Aorta (tissue), 5 donors: ENCODE measurements at regions not wholly inside any gene's neighbourhood (a gene's known extent, or its start where the extent isn't known, plus 50 kb on each side); places are given as distances from the start of the nearest gene placed in this dataset.

Experiments used
- ATAC-seq: fragments of 200-7000 bp; cut with Tn5 transposase; one replicate; pipeline ENCODE4 v1.9.1; 2022; ENCODE audit warnings: moderate library complexity; ENCODE audit not compliant: low FRiP score
- DNase-seq, 2 donors: peaks; one replicate each; pipeline ENCODE4 v3.0.0-alpha.2; 2020
- H3K27ac ChIP-seq, 2 donors: one replicate each; pipeline ENCODE4 v1.5.1; 2013; ENCODE audit warnings: low read length in 2 of 2, mild to moderate bottlenecking in 2 of 2, moderate library complexity in 2 of 2, control low read depth in 1 of 2, inconsistent platforms in 1 of 2, low read depth in 1 of 2
- H3K27me3 ChIP-seq, 2 donors: one replicate each; pipeline ENCODE4 v1.6.1; 2013; ENCODE audit warnings: control low read depth in 1 of 2, low read length in 1 of 2, mild to moderate bottlenecking in 1 of 2, moderate library complexity in 1 of 2; ENCODE audit not compliant: insufficient read depth in 2 of 2, control insufficient read depth in 1 of 2
- H3K36me3 ChIP-seq, 2 donors: one replicate each; pipeline ENCODE4 v1.6.1; 2013; ENCODE audit warnings: control low read depth in 1 of 2, low read length in 1 of 2, mild to moderate bottlenecking in 1 of 2; ENCODE audit not compliant: insufficient read depth in 2 of 2, control insufficient read depth in 1 of 2
- H3K4me1 ChIP-seq, 2 donors: one replicate each; pipeline ENCODE4 v1.6.1; 2013; ENCODE audit warnings: low read length in 2 of 2, control low read depth in 1 of 2, mild to moderate bottlenecking in 1 of 2, moderate library complexity in 1 of 2; ENCODE audit not compliant: insufficient read depth in 2 of 2, control insufficient read depth in 1 of 2
- H3K4me3 ChIP-seq, 2 donors: one replicate each; pipeline ENCODE4 v1.5.1; 2013; ENCODE audit warnings: low read length in 2 of 2, control low read depth in 1 of 2, mild to moderate bottlenecking in 1 of 2
- H3K9me3 ChIP-seq: one replicate; pipeline ENCODE4 v1.6.1; 2013; ENCODE audit warnings: mild to moderate bottlenecking, low read length; ENCODE audit not compliant: control insufficient read depth
- WGBS, 2 donors: extraction: QIAGEN DNeasy Blood & Tissue Kit; methylation state at CpG; one replicate each; pipeline ENCODE4 v1.1.7; 2013; 5-methylcytosine and 5-hydroxymethylcytosine counted together
- intact Hi-C, 2 donors: fragments of 100-400 bp; cut with DNase I; formaldehyde crosslinking; loops; one replicate each; pipeline versions ENCODE4 v1.14.2 to v1.15.0; 2022
- donor health status: healthy with polysubstance abuse.
- donor health status: Bipolar disorder and iron deficiency.
- donor health status: DM: no; HTN: no; CAD: no.
- donor health status: DM: no; HTN: no; CAD: no.
- donor health status: DM: yes; HTN: yes; CAD: no.

GRCh38 chr4:57865264-57865663 lies 755.1 kb upstream of the IGFBP7 start:
- Histone ChIP-seq H3K27me3 (no peaks in the 10 kb centered on the region), H3K4me3 (no peak overlapping the region), H3K4me1 (no peaks in the 10 kb centered on the region), H3K27ac (no peak overlapping the region), H3K9me3 (no peaks in the 10 kb centered on the region), H3K36me3 (no peaks in the 10 kb centered on the region)
- ATAC-seq (no peak), DNase-seq (no peak)
- 76 to 82% methylated on average over 1 of the region's 1 CpG for WGBS, 2 donors
- intact Hi-C loops = no loop called here

- ATAC-seq (no peak), DNase-seq (no peak)
- intact Hi-C loops = no loop called here
- WGBS, 2 donors = 7 to 9% methylated on average over 3 of the region's 3 CpGs
- no peaks in the 10 kb centered on the region for H3K36me3 ChIP-seq
- no peaks in the 10 kb centered on the region for H3K4me1 ChIP-seq
- H3K9me3 ChIP-seq = no peaks in the 10 kb centered on the region
- no peak overlapping the region for H3K27ac ChIP-seq
- no peaks in the 10 kb centered on the region for H3K27me3 ChIP-seq
- no peak overlapping the region for H3K4me3 ChIP-seq
Measured at GRCh38 chr4:57854748-57855147, 744.6 kb upstream of the IGFBP7 start.

GRCh38 chr4:57850141-57850540 lies 740.0 kb upstream of the IGFBP7 start:
- intact Hi-C loops = no loop called here
- Histone ChIP-seq H3K27ac (no peak overlapping the region), H3K4me1 (no peaks in the 10 kb centered on the region), H3K36me3 (no peaks in the 10 kb centered on the region), H3K9me3 (no peaks in the 10 kb centered on the region), H3K27me3 (no peaks in the 10 kb centered on the region), H3K4me3 (no peak overlapping the region)
- no peak for DNase-seq
- no peak for ATAC-seq

GRCh38 chr4:57832083-57832482 lies 721.9 kb upstream of the IGFBP7 start:
- Histone ChIP-seq H3K4me3 (no peak overlapping the region), H3K36me3 (no peaks in the 10 kb centered on the region), H3K9me3 (no peaks in the 10 kb centered on the region), H3K27me3 (no peaks in the 10 kb centered on the region), H3K4me1 (no peaks in the 10 kb centered on the region), H3K27ac (no peak overlapping the region)
- intact Hi-C loops = no loop called here
- DNase-seq (no peak), ATAC-seq (no peak)
- WGBS, 2 donors = 89 to 95% methylated on average over 2 of the region's 2 CpGs

- no peaks in the 10 kb centered on the region for H3K27me3 ChIP-seq
- no peaks in the 10 kb centered on the region for H3K36me3 ChIP-seq
- DNase-seq (no peak), ATAC-seq (no peak)
- H3K4me3 ChIP-seq = no peak overlapping the region
- intact Hi-C loops = no loop called here
- no peak overlapping the region for H3K27ac ChIP-seq
- no peaks in the 10 kb centered on the region for H3K9me3 ChIP-seq
- no peaks in the 10 kb centered on the region for H3K4me1 ChIP-seq
- 39 to 61% methylated on average over 2 of the region's 2 CpGs for WGBS, 2 donors
Measured at GRCh38 chr4:57789666-57790065, 679.5 kb upstream of the IGFBP7 start.

GRCh38 chr4:57777876-57778275 lies 667.7 kb upstream of the IGFBP7 start:
- Histone ChIP-seq H3K9me3 (no peaks in the 10 kb centered on the region), H3K36me3 (no peaks in the 10 kb centered on the region), H3K4me1 (peaks cover 0 to 2% of the 10 kb centered on the region in 2 donors), H3K4me3 (no peak overlapping the region), H3K27ac (no peak overlapping the region), H3K27me3 (no peaks in the 10 kb centered on the region)
- ATAC-seq (no peak), DNase-seq (no peak)
- 28 to 31% methylated on average over 2 of the region's 2 CpGs for WGBS, 2 donors
- intact Hi-C loops = no loop called here

GRCh38 chr4:57774681-57775080 lies 664.5 kb upstream of the IGFBP7 start:
- H3K27me3 ChIP-seq = no peaks in the 10 kb centered on the region
- H3K4me3 ChIP-seq = no peak overlapping the region
- intact Hi-C loops = no loop called here
- H3K9me3 ChIP-seq = no peaks in the 10 kb centered on the region
- H3K36me3 ChIP-seq = no peaks in the 10 kb centered on the region
- ATAC-seq (no peak), DNase-seq (no peak)
- H3K27ac ChIP-seq = no peak overlapping the region
- 83 to 89% methylated on average over 3 of the region's 3 CpGs for WGBS, 2 donors
- peaks cover 0 to 2% of the 10 kb centered on the region in 2 donors for H3K4me1 ChIP-seq

- intact Hi-C loops = no loop called here
- Histone ChIP-seq H3K4me1 (peaks cover 0 to 2% of the 10 kb centered on the region in 2 donors), H3K4me3 (no peak overlapping the region), H3K36me3 (no peaks in the 10 kb centered on the region), H3K27me3 (no peaks in the 10 kb centered on the region), H3K9me3 (no peaks in the 10 kb centered on the region), H3K27ac (no peak overlapping the region)
- ATAC-seq (no peak), DNase-seq (no peak)
Measured at GRCh38 chr4:57774171-57774570, 664.0 kb upstream of the IGFBP7 start.

- ATAC-seq = no peak
- Histone ChIP-seq H3K9me3 (no peaks in the 10 kb centered on the region), H3K27ac (no peak overlapping the region), H3K27me3 (no peaks in the 10 kb centered on the region), H3K4me3 (no peak overlapping the region), H3K4me1 (no peaks in the 10 kb centered on the region), H3K36me3 (no peaks in the 10 kb centered on the region)
- intact Hi-C loops = no loop called here
- 28 to 40% methylated on average over 1 of the region's 1 CpG for WGBS, 2 donors
- no peak for DNase-seq
Measured at GRCh38 chr4:57766341-57766740, 656.2 kb upstream of the IGFBP7 start.
